ENCODE measurements at regions not wholly inside any gene's neighbourhood (a gene's known extent, or its start where the extent isn't known, plus 50 kb on each side); places are given as distances from the start of the nearest gene placed in this dataset.

GRCh38 chr9:8052991-8053390 lies 253.4 kb upstream of the DMAC1 start:
- no peaks in the 10 kb centered on the region for H3K36me3 ChIP-seq
- H3K4me1 ChIP-seq, result no peaks in the 10 kb centered on the region
- no peak for TF ChIP-seq EP300 (IDR thresholded peaks at IDR 0.05)
- TF ChIP-seq, protein P1, sequence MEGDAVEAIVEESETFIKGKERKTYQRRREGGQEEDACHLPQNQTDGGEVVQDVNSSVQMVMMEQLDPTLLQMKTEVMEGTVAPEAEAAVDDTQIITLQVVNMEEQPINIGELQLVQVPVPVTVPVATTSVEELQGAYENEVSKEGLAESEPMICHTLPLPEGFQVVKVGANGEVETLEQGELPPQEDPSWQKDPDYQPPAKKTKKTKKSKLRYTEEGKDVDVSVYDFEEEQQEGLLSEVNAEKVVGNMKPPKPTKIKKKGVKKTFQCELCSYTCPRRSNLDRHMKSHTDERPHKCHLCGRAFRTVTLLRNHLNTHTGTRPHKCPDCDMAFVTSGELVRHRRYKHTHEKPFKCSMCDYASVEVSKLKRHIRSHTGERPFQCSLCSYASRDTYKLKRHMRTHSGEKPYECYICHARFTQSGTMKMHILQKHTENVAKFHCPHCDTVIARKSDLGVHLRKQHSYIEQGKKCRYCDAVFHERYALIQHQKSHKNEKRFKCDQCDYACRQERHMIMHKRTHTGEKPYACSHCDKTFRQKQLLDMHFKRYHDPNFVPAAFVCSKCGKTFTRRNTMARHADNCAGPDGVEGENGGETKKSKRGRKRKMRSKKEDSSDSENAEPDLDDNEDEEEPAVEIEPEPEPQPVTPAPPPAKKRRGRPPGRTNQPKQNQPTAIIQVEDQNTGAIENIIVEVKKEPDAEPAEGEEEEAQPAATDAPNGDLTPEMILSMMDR (IDR thresholded peaks at IDR 0.05), result no peak
- peaks cover 0 to 9% (median 4%) of the 10 kb centered on the region in 4 donors for H3K9me3 ChIP-seq
- intact Hi-C loops (cut with DNase I), result no loop called here
- no peak overlapping the region for H3K27ac ChIP-seq (replicated peaks in 1 of 4)
- no peaks in the 10 kb centered on the region for H3K27me3 ChIP-seq
- H3K4me3 ChIP-seq, result no peak overlapping the region
- no peak for DNase-seq (ENCODE audit: extremely low spot score)
- WGBS, result 100% methylated on average over 1 of the region's 3 CpGs

- TF ChIP-seq POLR2A (IDR thresholded peaks at IDR 0.05; ENCODE audit: low read depth) (no peak), EP300 (IDR thresholded peaks at IDR 0.05) (no peak), POLR2AphosphoS5 (IDR thresholded peaks at IDR 0.05) (no peak)
- TF ChIP-seq, protein P1 (IDR thresholded peaks at IDR 0.05), result no peak
- no peaks in the 10 kb centered on the region for H3K36me3 ChIP-seq
- no peak overlapping the region for H3K27ac ChIP-seq (replicated peaks in 1 of 4)
- no peaks in the 10 kb centered on the region for H3K27me3 ChIP-seq
- no peaks in the 10 kb centered on the region for H3K4me1 ChIP-seq
- no peak overlapping the region for H3K4me3 ChIP-seq
- intact Hi-C loops (cut with DNase I), result no loop called here
- H3K9me3 ChIP-seq, result peaks cover 0 to 20% (median 4%) of the 10 kb centered on the region in 4 donors
- no peak for DNase-seq (ENCODE audit: extremely low spot score)
- 69% methylated on average over 2 of the region's 2 CpGs for WGBS
Observed at GRCh38 chr9:8037745-8038144, 238.2 kb upstream of the DMAC1 start.

DNA sequence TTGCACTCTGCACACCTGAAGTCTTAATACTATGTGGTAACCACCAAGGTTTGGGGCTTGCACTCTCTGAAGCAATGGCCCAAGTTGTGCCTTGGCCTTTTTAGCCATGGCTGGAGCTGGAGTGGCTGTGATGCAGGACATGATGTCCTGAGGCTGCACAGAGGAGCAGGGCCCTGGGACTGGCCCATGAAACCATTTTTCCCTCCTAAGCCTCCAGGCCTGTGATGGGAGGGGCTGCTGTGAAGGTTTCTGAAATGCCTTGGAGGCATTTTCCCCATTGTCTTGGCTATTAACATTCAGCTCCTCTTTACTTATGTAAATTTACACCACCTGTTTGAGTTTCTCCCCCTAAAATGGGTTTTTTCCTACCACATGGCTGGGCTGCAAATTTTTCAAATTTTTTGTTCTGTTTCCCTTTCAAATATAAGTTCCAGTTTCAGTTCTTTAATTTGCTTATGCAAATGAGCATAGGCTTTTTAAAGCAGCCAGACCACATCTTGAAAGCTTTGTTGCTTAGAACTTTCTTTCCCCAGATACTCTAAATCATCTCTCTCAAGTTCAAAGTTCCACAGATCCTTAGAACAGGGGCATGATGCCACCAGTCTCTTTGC lies 237.4 kb upstream of the DMAC1 start:
- intact Hi-C loops (cut with DNase I), result no loop called here
- DNase-seq (ENCODE audit: extremely low spot score), result no peak
- TF ChIP-seq EP300 (IDR thresholded peaks at IDR 0.05), result no peak
- no peak for TF ChIP-seq POLR2A (IDR thresholded peaks at IDR 0.05; ENCODE audit: low read depth)
- TF ChIP-seq POLR2AphosphoS5 (IDR thresholded peaks at IDR 0.05), result no peak
- TF ChIP-seq, protein P1 (IDR thresholded peaks at IDR 0.05), result no peak

DNA sequence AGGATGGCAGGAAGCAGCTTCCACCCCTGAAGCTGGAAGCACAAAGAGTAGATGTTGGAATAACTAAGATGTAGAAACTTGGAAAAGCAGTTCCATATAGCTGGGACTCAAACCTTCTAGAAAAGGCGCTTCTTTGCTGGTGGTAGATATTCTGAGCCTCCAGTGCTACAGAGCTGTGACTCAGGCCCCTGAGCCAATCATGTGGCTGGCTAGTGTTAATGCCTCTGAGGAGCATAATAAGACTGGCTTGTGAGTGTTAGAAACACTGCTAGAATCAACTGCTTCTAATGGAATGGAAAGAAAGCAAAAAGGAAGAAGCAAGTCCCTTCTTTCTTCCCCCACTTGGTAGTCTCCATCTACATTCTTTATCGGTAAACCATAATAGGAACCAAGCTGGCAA lies 234.2 kb upstream of the DMAC1 start:
- no peak for DNase-seq (ENCODE audit: extremely low spot score)
- intact Hi-C loops (cut with DNase I), result no loop called here
- H3K27me3 ChIP-seq, result no peaks in the 10 kb centered on the region
- no peaks in the 10 kb centered on the region for H3K4me1 ChIP-seq
- WGBS, result 88% methylated on average over 2 of the region's 2 CpGs
- no peak overlapping the region for H3K4me3 ChIP-seq
- no peaks in the 10 kb centered on the region for H3K36me3 ChIP-seq
- no peaks in the 10 kb centered on the region for H3K9me3 ChIP-seq
- TF ChIP-seq EP300 (IDR thresholded peaks at IDR 0.05) (no peak), POLR2A (IDR thresholded peaks at IDR 0.05; ENCODE audit: low read depth) (no peak), POLR2AphosphoS5 (IDR thresholded peaks at IDR 0.05) (no peak)
- TF ChIP-seq, protein P1 (IDR thresholded peaks at IDR 0.05), result no peak
- H3K27ac ChIP-seq (replicated peaks in 1 of 4), result no peak overlapping the region

More for the DNA sequence above, 237.4 kb upstream of the DMAC1 start:
- Histone ChIP-seq H3K27me3 (no peaks in the 10 kb centered on the region), H3K9me3 (peaks cover 0 to 19% (median 4%) of the 10 kb centered on the region in 4 donors), H3K4me1 (no peaks in the 10 kb centered on the region), H3K36me3 (no peaks in the 10 kb centered on the region), H3K4me3 (no peak overlapping the region), H3K27ac (replicated peaks in 1 of 4) (no peak overlapping the region)

GRCh38 chr9:8030095-8030494 lies 230.5 kb upstream of the DMAC1 start:
- no peak overlapping the region for H3K4me3 ChIP-seq
- H3K27me3 ChIP-seq, result no peaks in the 10 kb centered on the region
- intact Hi-C loops (cut with DNase I), result no loop called here
- no peaks in the 10 kb centered on the region for H3K36me3 ChIP-seq
- 63% methylated on average over 4 of the region's 4 CpGs for WGBS
- no peaks in the 10 kb centered on the region for H3K4me1 ChIP-seq
- no peak for DNase-seq (ENCODE audit: extremely low spot score)
- H3K9me3 ChIP-seq, result no peaks in the 10 kb centered on the region
- TF ChIP-seq POLR2AphosphoS5 (IDR thresholded peaks at IDR 0.05), result no peak
- no peak for TF ChIP-seq EP300 (IDR thresholded peaks at IDR 0.05)
- TF ChIP-seq POLR2A (IDR thresholded peaks at IDR 0.05; ENCODE audit: low read depth), result no peak
- TF ChIP-seq, protein P1 (IDR thresholded peaks at IDR 0.05), result no peak
- H3K27ac ChIP-seq (replicated peaks in 1 of 4), result no peak overlapping the region
